KMS-11 (cell line): ENCODE measurements at regions not wholly inside any gene's neighbourhood (a gene's known extent, or its start where the extent isn't known, plus 50 kb on each side); places are given as distances from the start of the nearest gene placed in this dataset.

ENCODE experiments used
- H2AFZ ChIP-seq: fragments of 200-600 bp; sonication (generic); 2 replicates; pipeline ENCODE4 v1.6.1; 2016; ENCODE audit warnings: antibody characterized with exemption, mixed run types, low read depth
- H3K27ac ChIP-seq: fragments of 200-600 bp; sonication (generic); 2 replicates; pipeline ENCODE4 v1.6.1; 2016; ENCODE audit warnings: mild to moderate bottlenecking, mixed run types
- H3K27me3 ChIP-seq: fragments of 200-600 bp; sonication (generic); 2 replicates; pipeline ENCODE4 v1.6.1; 2017; ENCODE audit warnings: mild to moderate bottlenecking, low read depth, mixed run types, moderate library complexity; ENCODE audit not compliant: insufficient read depth
- H3K36me3 ChIP-seq: fragments of 200-600 bp; sonication (generic); 2 replicates; pipeline ENCODE4 v1.6.1; 2017; ENCODE audit warnings: mild to moderate bottlenecking, mixed run types; ENCODE audit not compliant: insufficient read depth
- H3K4me1 ChIP-seq: fragments of 200-600 bp; sonication (generic); 2 replicates; pipeline ENCODE4 v1.6.1; 2016; ENCODE audit warnings: mild to moderate bottlenecking, low read depth, mixed run types; ENCODE audit not compliant: poor library complexity, severe bottlenecking
- H3K4me2 ChIP-seq: fragments of 200-600 bp; sonication (generic); 2 replicates; pipeline ENCODE4 v1.7.0; 2016; ENCODE audit warnings: mild to moderate bottlenecking, mixed run types
- H3K4me3 ChIP-seq: fragments of 200-600 bp; sonication (generic); IDR thresholded peaks from 2 replicates; pipeline ENCODE4 v1.6.1; 2017; ENCODE audit warnings: low read depth, low read length, mixed read lengths; ENCODE audit not compliant: insufficient read depth
- H3K79me2 ChIP-seq: fragments of 200-600 bp; sonication (generic); 2 replicates; pipeline ENCODE4 v1.6.1; 2016; ENCODE audit warnings: low read depth, mixed run types; ENCODE audit not compliant: insufficient read depth
- H3K9ac ChIP-seq: fragments of 200-600 bp; sonication (generic); 2 replicates; pipeline ENCODE4 v1.6.1; 2016; ENCODE audit warnings: mild to moderate bottlenecking, mixed run types
- H4K20me1 ChIP-seq: fragments of 200-600 bp; sonication (generic); 2 replicates; pipeline ENCODE4 v1.6.1; 2016; ENCODE audit warnings: mild to moderate bottlenecking, mixed run types; ENCODE audit not compliant: insufficient read depth
- CTCF ChIP-seq: fragments of 200-600 bp; sonication (generic); conservative IDR thresholded peaks from 2 replicates; pipeline ENCODE4 v1.6.1; 2017; ENCODE audit warnings: low read depth, mild to moderate bottlenecking, antibody characterized with exemption, low read length, moderate library complexity, mixed read lengths

GRCh38 chr3:73883497-73883896, 258.8 kb upstream of the PDZRN3 start:
- no peak overlapping the region for H3K27ac ChIP-seq
- no peaks in the 10 kb centered on the region for H3K36me3 ChIP-seq
- H4K20me1 ChIP-seq: no peaks in the 10 kb centered on the region
- H2AFZ ChIP-seq: no peak overlapping the region
- H3K79me2 ChIP-seq: no peaks in the 10 kb centered on the region
- no peak for TF ChIP-seq CTCF
- no peaks in the 10 kb centered on the region for H3K27me3 ChIP-seq
- no peak overlapping the region for H3K4me2 ChIP-seq
- no peak overlapping the region for H3K4me3 ChIP-seq
- H3K9ac ChIP-seq: no peak overlapping the region
- no peaks in the 10 kb centered on the region for H3K4me1 ChIP-seq

GRCh38 chr3:73874606-73875369, 250.0 kb upstream of the PDZRN3 start:
- TF ChIP-seq CTCF: no peak

GRCh38 chr3:73874161-73874560, 249.4 kb upstream of the PDZRN3 start:
- no peaks in the 10 kb centered on the region for H3K27me3 ChIP-seq
- H2AFZ ChIP-seq: no peak overlapping the region
- no peak overlapping the region for H3K27ac ChIP-seq
- no peaks in the 10 kb centered on the region for H3K36me3 ChIP-seq
- TF ChIP-seq CTCF: no peak
- no peak overlapping the region for H3K4me3 ChIP-seq
- no peaks in the 10 kb centered on the region for H3K79me2 ChIP-seq
- no peak overlapping the region for H3K4me2 ChIP-seq
- H3K4me1 ChIP-seq: no peaks in the 10 kb centered on the region
- no peak overlapping the region for H3K9ac ChIP-seq
- H4K20me1 ChIP-seq: no peaks in the 10 kb centered on the region

More at GRCh38 chr3:73874606-73875369, 250.0 kb upstream of the PDZRN3 start:
- Histone ChIP-seq H3K79me2 (no peaks in the 10 kb centered on the region), H3K4me2 (no peak overlapping the region), H3K4me3 (no peak overlapping the region), H2AFZ (no peak overlapping the region), H3K27me3 (no peaks in the 10 kb centered on the region), H3K27ac (no peak overlapping the region), H4K20me1 (no peaks in the 10 kb centered on the region), H3K9ac (no peak overlapping the region), H3K4me1 (no peaks in the 10 kb centered on the region), H3K36me3 (no peaks in the 10 kb centered on the region)

GRCh38 chr3:73868688-73869315, 244.1 kb upstream of the PDZRN3 start:
- Histone ChIP-seq H3K36me3 (no peaks in the 10 kb centered on the region), H3K9ac (no peak overlapping the region), H4K20me1 (no peaks in the 10 kb centered on the region), H3K27me3 (no peaks in the 10 kb centered on the region), H3K4me2 (no peak overlapping the region), H3K4me1 (no peaks in the 10 kb centered on the region), H3K4me3 (no peak overlapping the region), H2AFZ (no peak overlapping the region), H3K79me2 (no peaks in the 10 kb centered on the region), H3K27ac (no peak overlapping the region)
- TF ChIP-seq CTCF: peak; percentile 47; the same call in 1 of the 2 replicates
